NCI-H510A (cell line): ENCODE measurements at regions not wholly inside any gene's neighbourhood (a gene's known extent, or its start where the extent isn't known, plus 50 kb on each side); places are given as distances from the start of the nearest gene placed in this dataset.
"Not testable (repeated sequence)": the region's sequence is repeated elsewhere in the genome, so short reads cannot be mapped to it uniquely, and the experiment has no call there.

ENCODE experiments used
- DNase-seq: peaks from one replicate; lab custom pipeline; 2025; lab: John Stamatoyannopoulos, UW

DNA sequence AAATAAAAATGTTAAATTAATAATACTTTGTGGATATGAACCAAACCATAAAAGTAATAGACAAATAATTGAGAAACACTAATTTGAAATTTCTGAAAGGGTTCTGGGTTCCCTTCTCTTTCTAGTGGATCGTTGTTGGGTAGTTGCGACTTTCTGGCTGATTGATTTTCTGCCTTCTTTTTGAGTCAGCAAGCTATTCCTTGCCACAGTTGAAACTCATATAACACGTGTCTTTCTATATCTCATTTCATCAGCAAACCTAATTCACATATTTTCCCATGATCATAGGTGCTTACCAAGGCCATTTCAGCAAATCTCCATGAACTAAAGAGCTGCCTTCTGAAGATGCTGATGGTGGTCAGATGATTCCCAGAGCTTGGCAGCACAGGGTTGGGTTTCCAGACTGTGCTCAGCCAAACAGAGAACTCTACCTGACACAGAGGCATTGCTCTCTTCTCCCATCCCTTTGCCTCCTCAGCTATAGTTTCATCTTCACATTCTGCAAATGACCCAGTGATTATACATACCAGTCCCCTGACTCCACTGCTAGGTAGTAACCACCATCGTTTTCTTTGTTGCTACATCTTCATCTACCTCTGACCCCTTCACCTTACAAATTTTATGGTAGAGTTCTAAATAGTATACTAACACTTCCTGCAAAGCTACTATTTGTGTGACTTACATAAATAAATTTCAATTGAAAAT lies 383.9 kb upstream of the DPH6 start:
- DNase-seq = no peak

DNA sequence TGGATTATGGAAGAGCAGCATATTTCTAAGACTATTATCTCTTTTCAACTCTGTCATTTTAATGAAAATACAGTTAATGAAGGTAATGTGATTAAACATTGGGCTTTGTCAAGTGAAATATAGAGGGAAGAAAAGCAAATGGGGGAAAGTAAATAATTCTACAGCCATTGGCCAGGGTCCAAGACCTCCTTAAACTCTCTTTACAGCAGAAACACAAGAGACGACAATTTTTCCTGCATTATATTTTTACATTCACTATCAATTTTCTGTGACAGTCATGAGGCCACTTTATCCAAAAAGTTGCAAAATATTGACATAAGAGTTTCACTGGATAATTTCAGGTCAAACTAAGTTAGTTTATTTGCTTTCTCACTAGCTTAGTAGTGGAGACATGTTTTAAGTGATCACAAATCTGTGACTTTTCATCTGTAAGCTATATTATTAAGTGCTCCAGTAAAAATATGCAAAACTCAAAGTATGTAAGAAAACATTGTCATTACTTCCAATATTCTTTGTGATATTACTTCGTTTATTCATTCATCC lies 385.9 kb upstream of the DPH6 start:
- no peak for DNase-seq

DNA sequence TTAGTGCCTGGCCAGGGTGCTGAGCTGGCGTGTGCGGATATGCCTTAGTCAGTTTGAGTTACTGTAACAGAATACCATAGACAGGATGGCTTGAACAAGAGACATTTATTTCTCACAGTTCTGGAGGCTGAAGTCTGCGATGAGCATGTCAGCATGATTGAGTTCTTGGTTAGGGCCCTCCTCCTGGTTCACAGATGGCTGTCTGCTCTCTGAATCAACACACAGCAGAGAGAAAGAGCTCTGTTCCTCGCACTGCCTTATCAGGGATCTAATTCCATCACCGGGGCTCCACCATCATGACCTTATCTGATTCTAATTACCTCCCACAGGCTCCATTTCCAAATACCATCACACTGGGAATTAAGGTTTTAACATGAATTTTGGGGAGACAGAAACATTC lies 386.6 kb upstream of the DPH6 start:
- no peak for DNase-seq

DNA sequence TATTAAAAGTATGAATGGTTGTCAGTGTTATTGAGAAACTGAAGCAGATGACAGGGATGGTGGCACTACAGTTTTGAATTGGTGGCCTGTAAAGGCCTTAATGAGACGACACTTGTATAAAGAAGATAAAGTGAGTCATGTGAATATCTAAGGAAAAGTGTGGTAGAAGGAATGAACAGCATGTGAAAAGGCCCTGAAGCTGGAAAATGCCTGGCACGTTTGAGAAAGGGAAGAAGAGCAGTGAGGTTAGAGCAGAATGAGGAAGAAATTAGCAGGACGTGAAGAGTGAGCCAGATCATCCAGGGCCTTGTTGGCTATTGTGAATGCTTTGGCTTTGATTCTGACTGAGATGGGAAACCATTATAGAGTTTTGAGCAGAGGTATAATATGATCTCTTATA lies 387.6 kb upstream of the DPH6 start:
- DNase-seq = no peak

DNA sequence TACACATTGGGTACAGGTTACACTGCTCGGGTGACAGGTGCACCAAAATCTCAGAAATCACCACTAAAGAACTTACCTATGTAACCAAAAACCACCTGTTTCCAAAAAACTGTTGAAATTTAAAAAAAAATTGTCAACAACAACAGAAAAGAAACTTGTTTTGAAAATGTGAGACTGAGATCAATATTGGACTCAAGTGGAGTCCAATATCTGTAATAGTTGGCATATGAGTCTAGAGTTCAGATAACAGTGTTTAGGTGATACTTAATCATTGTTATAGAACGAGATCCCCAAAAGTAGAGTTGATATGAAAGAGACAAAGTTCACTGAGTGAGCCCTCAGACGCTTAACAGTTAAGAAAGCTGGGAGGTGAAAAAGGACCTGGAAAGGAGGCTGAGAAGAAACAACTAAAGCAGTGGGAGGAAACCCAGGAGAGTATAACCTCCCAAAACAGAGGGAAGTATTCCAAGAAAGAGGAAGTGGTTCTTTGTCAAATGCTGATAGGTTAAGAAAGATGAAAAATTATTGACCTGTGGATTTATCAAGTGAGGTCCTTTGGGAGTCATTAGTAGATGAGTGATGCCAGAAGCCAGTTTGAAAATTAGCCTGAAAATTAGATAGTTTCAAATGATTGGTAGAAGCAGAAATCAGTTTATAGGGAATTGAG lies 388.6 kb upstream of the DPH6 start:
- DNase-seq = no peak

DNA sequence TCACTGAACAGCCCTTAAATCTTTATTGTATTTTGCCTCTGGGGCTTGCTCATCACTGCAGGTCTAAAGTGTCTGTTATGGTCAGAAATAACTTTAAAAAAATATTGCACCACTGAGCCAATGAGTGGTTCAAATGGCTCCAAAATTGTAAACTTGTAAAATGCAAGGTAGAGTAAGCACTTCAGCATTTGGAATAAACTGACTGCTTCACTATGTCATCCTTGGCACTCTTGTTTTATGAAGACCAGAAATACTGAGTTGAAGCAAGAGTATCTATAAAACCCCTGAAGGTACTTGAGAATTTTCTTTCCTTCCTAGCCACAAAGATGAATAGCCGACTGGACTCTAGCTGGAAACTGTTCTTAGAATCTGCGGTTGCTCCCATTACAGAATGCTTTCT lies 390.3 kb upstream of the DPH6 start:
- DNase-seq = no peak

DNA sequence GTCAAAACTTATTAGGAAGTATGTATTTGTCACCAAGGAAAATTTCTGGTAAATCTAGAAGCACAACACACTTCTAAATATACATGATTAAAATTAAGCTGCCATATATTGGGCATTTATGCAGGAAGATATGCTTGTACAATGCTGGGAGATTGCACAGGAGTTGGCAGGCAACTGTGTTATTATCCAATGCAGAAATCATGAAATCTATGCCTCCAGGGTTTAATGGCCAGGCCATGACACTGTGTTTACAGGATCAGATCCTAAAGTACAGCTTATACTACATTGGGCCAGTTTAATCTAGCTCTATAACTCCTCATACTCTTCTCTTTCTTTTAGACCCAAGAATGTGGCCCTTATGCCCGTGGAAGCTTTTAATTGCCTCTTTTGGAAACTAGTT lies 391.4 kb upstream of the DPH6 start:
- DNase-seq = no peak

DNA sequence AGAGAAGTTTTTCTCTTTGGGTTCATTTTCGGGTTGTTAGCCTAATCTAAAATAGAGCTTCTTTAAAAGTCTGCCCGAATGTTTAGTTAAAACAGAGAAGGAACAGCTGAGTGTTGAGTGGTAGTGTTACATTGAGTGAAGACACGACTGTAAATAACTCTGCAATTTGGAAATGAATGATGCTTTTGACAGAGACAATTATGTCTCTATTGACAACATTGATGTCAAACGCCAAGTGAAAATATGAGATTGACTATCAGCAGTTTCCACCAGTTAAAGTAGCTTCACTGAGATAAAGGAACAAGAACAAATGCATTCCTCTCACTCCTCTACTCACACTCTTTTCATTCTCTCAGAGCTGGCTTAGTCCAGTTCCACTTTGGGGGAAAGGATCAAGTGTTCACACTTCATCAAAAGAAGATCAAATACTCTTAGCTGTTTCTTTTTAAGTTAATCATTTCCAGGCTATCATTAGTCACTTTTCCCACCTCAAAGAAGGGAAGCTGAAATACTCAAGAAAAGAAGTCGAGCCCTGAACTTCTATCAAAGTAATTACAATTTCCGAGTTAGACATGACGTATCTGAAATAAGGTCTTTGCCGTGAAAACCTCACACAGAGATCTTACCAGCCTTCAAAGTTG lies 399.1 kb upstream of the DPH6 start:
- no peak for DNase-seq

DNA sequence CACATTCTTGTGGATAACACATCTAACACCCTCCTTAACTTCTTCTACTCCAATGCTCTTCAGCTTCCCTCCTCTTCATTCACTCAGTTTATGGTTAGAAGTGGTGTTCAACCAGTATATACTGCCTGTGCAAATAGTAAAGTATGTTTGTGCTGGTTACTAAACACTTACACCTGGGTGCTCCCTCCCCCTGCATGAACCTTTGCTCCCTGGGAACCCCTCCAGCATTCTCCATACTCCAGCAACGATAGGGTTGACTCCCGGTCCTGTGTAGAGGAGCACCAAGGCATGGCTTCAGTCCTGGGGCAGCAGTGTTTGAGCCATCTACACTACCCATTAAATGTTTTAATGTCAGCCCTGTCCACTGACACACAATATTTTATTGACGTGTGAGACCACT lies 407.5 kb upstream of the DPH6 start:
- DNase-seq = no peak

DNA sequence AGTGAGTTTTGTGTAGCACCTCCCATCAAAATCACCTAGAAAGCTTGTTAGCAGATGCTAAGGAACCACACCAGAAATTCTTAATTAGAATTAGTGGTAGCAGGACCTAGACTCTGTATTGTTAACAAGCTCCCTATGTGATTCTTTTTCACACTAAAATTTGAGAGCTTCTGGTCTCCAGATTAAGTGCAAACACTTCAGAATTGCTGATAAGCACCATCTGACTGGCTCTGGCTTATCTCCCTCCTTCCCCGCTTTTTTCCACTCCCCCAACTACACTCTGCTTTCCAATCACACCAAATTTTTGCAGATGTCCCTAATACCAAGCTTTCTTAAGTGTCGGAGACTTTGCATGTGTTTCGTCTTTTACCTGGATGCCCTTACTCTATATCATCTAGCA lies 410.1 kb upstream of the DPH6 start:
- no peak for DNase-seq

DNA sequence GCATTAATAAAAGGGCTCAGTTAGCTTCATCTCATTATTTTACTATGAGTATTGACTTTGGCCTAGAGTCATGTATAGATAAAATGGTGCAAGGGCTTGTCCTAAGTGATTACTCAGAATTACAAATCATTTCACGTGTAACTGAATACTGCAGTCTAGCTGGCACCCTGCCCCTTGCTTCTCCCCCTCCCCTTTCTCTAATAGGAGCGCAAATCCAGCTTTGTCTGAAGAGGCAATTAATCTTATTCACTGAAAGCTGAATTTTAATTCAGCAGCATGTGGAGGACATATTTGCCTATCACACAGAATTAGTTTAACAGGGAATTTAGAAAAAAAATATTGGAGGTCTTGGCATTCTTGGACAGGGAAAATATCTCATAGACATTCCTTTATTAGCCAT lies 412.1 kb upstream of the DPH6 start:
- no peak for DNase-seq

DNA sequence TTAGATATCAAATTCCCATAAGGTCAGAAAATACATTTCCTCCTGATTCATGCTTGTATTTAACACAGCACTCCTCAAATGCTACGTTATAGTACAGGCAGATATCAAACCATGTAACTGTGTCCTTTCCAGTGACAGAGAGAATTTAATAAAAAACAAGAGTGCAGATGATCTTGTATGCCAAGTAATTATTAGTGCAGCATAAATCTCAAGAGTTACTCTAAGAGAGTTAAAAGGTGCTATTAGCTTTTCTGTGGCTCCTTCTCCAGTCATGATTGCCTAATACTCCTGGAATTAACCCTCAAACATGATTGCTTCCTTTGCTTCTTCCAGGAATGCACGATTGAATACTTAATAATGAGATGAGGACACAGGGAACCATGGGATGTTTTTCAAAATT lies 413.0 kb upstream of the DPH6 start:
- DNase-seq = no peak

DNA sequence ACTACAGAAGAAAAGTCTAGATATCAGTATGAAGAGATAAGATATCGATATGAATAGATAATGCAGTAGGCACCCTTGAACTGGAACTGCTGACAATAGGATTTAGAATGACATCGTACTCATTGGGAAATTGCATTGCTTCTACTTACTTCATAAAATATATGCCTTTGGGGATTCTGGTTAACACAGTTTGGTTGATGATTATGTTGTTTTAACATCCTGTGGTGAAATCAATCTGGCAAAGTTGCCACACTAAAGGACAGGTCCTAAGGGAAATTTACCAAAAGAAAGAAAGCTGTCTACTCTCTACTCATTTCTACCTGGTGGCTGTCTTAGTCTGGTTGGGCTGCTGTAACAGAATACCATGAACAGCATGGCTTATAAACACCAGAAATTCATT lies 417.4 kb upstream of the DPH6 start:
- no peak for DNase-seq

DNA sequence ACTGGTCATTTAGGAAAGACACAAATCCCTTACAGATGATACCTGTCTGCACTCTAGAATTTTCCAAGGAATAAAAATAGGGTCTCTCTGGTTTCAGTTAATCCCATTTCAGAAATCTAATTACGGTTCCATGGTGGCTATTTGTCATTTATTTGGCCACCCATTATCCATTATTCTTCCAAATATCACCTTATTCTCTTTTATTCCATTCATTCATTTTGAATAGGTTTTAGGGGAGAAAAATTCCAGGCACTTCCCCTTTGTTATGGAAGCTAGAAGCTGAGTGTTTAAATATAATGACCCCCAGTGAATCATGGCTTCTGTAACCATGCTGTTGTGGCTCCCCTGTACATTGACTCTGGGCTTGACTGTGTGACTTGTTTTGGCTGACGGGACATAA lies 420.8 kb upstream of the DPH6 start:
- no peak for DNase-seq

DNA sequence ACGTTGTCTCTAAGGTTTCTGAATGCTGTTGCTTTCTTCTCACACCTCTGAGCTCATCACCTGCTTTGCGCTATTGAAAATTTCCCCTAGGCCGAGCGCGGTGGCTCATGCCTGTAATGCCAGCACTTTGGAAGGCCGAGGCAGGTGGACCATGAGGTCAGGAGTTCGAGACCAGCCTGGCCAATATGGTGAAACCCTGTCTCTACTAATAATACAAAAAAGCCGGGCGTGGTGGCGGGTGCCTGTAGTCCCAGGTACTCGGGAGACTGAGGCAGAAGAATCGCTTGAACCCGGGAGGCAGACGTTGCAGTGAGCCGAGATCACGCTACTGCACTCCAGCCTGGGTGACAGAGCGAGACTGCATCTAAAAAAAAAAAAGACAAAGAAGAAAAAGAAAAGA lies 422.0 kb upstream of the DPH6 start:
- DNase-seq = not testable (repeated sequence)

DNA sequence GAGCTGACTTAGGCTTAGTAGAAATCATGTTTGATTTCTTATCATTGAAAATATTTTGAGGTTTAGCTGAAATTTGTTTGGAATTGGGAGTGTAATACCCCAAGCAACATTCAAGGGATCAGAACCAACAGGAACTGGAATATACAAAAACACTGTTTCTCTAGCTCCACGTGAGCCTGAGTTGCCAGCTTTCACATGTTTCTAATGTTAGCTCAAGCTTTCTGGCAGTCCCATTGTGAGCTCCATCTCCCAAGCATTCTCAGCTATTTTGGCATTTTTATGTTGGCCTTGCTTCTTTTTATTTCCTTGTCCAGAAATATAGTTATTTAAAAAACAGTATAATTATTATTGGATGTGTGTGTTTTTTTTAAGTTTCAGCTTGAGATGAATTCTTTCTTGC lies 427.1 kb upstream of the DPH6 start:
- DNase-seq = no peak

DNA sequence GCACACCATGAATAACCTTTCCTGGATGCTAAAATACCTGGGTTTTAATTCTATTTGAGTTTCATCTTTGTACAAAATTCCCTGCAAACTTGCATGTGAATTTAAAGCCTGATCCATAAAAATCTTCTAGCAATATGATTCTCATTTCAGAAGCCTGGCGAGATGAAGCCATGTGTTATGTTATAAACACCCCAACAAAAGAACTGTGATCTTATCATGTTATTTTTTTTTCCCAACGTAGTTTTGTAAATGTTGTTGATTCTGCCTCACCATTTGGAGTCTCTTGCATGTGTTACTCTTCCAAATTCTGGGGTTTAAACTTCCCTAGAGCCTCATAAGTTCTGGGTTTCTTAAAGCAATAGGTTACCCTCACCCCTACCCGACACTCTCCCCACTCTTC lies 428.1 kb upstream of the DPH6 start:
- no peak for DNase-seq

DNA sequence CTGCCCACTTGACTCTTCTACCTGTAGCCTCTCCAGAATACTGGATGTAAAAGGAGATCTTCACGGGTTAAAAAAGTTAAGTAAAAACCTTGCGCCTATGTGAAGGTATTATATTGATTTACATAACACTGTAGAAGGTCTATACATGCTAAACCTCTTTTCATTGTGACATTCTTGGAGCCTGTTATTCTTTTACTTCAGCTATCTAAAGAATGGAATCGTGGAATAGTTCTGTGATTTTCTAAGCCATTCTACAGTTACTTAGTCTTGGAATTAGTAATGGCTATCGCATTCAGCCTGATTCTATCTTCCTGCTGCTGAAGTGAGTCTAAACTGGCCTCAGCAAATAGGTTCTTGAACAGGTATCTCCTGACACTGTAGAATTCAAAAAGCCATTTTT lies 430.0 kb upstream of the DPH6 start:
- DNase-seq = no peak

DNA sequence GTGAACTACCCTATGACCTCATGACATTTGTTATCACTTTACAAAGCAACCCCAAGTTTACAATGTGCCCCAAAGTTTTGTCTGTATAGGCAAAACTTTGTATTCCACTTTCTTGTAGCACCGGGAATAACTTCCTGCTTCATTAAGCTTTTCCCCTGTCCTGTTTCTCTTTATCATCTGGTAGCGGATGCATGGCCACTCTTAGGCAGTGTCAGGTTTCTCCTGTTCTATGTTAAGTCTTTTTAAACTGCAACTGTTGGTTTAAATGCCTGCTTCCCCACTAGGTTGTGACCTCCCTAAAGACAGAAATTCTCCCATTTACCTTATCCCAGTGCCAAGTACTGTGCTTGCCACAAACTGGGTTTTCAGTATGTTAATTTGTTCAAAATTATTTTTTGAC lies 433.6 kb upstream of the DPH6 start:
- DNase-seq = no peak

DNA sequence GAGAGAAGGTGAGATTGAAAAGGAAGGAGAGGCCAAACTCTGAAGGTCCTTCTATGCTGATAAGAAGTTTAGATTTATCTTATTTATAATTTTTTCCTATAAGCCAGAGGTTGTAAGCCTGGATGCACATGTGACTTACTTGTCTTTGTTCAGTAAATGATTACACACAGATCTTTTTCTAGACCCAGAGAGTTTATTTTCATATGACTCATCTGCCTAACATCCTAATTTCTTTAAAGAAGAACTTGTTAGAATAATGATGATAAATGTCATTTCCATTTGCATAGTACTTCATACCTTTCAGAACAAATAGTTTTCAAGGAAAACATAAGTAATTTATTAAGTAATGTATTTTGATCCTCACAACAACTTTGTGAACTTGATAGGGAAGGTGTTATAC lies 434.8 kb upstream of the DPH6 start:
- DNase-seq = no peak

DNA sequence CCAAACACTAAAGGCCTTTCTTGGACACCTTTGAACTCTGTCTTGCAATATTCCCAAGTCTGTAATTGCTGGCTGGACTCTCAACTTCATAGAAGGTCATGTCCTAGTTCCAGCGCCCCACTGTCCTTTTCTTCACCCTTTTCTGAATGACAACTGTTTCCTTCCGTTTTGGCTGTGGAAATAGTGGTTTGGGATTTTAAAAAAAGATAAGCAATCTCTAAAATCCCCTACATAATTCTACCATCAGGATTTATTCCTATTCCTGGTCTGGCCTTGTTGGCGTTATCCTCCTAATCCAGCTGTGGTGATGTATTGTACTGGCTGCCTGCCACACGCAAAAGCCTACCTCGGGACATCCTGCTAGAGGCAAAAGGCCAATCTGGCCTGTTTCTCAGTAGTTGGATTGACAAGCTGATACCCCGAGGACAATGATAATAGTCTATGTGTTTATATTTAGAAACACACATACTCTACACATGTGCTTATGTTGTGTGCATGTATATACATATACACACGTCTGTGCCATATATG lies 440.3 kb upstream of the DPH6 start:
- DNase-seq = no peak

DNA sequence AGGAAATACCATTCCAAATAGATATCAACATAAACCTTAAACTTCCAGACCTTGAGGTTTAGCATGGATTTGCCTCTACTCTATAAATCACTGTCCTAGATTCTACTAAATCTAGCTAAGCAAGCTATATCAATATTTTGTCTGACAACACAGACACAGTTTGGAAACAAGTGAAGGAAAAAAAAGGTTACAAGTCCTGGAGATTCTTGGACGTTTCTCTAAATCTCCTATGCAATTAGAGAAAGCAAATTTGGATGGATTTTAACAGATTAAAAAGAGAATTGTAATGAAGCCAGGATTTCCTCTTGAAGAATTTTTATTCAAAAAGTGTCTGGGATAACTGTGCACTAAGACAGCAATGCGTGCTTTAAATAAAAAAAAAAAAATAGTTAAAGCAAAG lies 441.1 kb upstream of the DPH6 start:
- DNase-seq = no peak

DNA sequence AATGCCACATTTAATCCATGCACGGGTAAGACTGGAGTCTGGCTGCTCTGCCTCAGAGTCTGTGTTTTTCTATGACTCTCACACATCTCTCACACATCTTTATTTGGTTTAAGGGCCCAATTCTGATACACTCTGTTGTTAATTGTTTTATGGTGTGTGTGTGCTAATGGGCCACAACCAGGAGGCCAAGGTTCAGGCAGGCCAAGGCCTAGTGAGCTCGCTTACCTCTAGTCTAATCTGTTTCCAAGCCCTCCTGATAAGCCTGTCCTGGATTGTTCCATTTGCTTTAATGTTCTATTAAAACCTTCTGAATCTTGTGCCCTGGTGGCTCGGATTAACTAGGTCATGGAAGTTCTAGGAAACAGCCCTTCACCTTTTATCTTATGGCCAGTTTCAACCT lies 445.4 kb upstream of the DPH6 start:
- DNase-seq = no peak
